Right atrium auricular region (tissue), 2 donors: ENCODE measurements at regions not wholly inside any gene's neighbourhood (a gene's known extent, or its start where the extent isn't known, plus 50 kb on each side); places are given as distances from the start of the nearest gene placed in this dataset.

Source experiments
- DNase-seq: peaks from one replicate; pipeline ENCODE4 v3.0.0-alpha.2; 2019; ENCODE audit warnings: low spot score
- H3K27ac ChIP-seq, 2 donors: fragments of 200-600 bp; sonication (generic); 1 replicate in 1 of 2; 2 replicates in 1 of 2; pipeline ENCODE4 v1.5.1; 2016 to 2019
- H3K27me3 ChIP-seq, 2 donors: fragments of 200-600 bp; sonication (generic); one replicate each; pipeline versions ENCODE4 v1.5.1 to v1.6.0; 2017 to 2019
- H3K36me3 ChIP-seq: fragments of 200-600 bp; sonication (generic); one replicate; pipeline ENCODE4 v1.5.1; 2016
- H3K4me1 ChIP-seq, 2 donors: fragments of 200-600 bp; sonication (generic); one replicate each; pipeline versions ENCODE4 v1.5.1 to v1.6.0; 2017 to 2019
- H3K4me3 ChIP-seq, 2 donors: fragments of 200-600 bp; sonication (generic); 1 replicate in 1 of 2; 2 replicates in 1 of 2; pipeline ENCODE4 v1.5.1; 2017 to 2019; ENCODE audit warnings: mild to moderate bottlenecking in 1 of 2, moderate library complexity in 1 of 2
- H3K9me3 ChIP-seq, 2 donors: fragments of 200-600 bp; sonication (generic); one replicate each; pipeline ENCODE4 v1.5.1; 2019
- CTCF ChIP-seq, 2 donors: fragments of 200-600 bp; sonication (generic); IDR thresholded peaks; one replicate each; pipeline ENCODE4 v1.5.1; 2019; ENCODE audit warnings: antibody characterized with exemption in 2 of 2

DNA sequence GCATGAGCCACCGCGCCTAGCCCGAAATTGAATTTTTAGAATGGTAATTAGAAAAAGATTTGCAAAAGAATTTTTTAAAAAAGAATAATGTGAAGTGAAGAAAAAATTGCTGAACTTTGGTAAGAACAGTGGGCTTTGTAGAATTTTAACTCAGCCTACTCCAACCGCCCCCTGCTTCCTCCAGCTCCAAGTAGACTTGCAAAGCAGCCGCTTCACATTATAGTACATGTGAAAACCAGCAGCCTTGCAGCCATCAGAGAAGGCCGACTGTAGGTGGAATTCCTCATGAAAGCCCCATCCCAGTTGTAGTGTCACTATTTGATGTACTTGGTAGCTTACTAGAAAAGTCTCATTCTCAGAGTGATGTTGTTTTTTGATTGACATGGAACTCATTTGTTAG lies 835.6 kb downstream of the TBC1D32 start:
- Histone ChIP-seq H3K4me1 (no peaks in the 10 kb centered on the region), H3K36me3 (no peaks in the 10 kb centered on the region), H3K4me3 (no peak overlapping the region), H3K9me3 (no peaks in the 10 kb centered on the region), H3K27me3 (no peaks in the 10 kb centered on the region), H3K27ac (no peak overlapping the region)
- no peak for DNase-seq
- no peak for TF ChIP-seq CTCF (IDR thresholded peaks at IDR 0.05)

DNA sequence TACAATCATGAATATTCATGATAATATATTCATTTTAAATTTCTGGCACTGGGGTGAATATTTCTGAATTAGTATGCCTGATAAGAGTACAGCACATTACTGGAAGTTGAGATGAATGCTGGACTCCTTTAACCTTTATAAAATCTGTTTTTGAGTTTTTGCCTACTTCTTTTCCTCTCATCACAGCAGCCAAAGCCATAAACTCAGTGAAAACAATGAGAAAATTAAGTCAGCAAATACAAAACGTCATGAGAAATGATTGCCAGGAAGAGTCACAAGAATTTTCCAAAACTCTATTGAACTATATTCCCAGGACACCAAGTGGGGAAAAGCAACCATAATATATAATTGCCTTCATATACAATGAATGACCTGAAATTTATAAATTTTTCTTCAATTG lies 837.6 kb downstream of the TBC1D32 start:
- DNase-seq = no peak
- Histone ChIP-seq H3K4me1 (no peaks in the 10 kb centered on the region), H3K27me3 (no peaks in the 10 kb centered on the region), H3K4me3 (no peak overlapping the region), H3K27ac (no peak overlapping the region), H3K36me3 (no peaks in the 10 kb centered on the region), H3K9me3 (no peaks in the 10 kb centered on the region)
- TF ChIP-seq CTCF (IDR thresholded peaks at IDR 0.05) = no peak

GRCh38 chr6:120493505-120493904 lies 840.8 kb downstream of the TBC1D32 start:
- no peak overlapping the region for H3K27ac ChIP-seq
- H3K9me3 ChIP-seq = no peaks in the 10 kb centered on the region
- no peak for TF ChIP-seq CTCF (IDR thresholded peaks at IDR 0.05)
- no peaks in the 10 kb centered on the region for H3K27me3 ChIP-seq
- DNase-seq = no peak
- no peaks in the 10 kb centered on the region for H3K4me1 ChIP-seq
- H3K4me3 ChIP-seq = no peak overlapping the region
- H3K36me3 ChIP-seq = no peaks in the 10 kb centered on the region

- Histone ChIP-seq H3K36me3 (no peaks in the 10 kb centered on the region), H3K27ac (no peak overlapping the region), H3K4me1 (no peaks in the 10 kb centered on the region), H3K4me3 (no peak overlapping the region), H3K9me3 (no peaks in the 10 kb centered on the region), H3K27me3 (no peaks in the 10 kb centered on the region)
- no peak for DNase-seq
- no peak for TF ChIP-seq CTCF (IDR thresholded peaks at IDR 0.05)
Measured at GRCh38 chr6:120489941-120490340, 844.3 kb downstream of the TBC1D32 start.

- DNase-seq = no peak
- no peaks in the 10 kb centered on the region for H3K36me3 ChIP-seq
- H3K4me1 ChIP-seq = no peaks in the 10 kb centered on the region
- H3K27ac ChIP-seq = no peak overlapping the region
- no peak overlapping the region for H3K4me3 ChIP-seq
- H3K27me3 ChIP-seq = no peaks in the 10 kb centered on the region
- peaks cover 0 to 11% of the 10 kb centered on the region in 2 donors for H3K9me3 ChIP-seq
- TF ChIP-seq CTCF (IDR thresholded peaks at IDR 0.05) = no peak
Measured at GRCh38 chr6:120484146-120484545, 850.1 kb downstream of the TBC1D32 start.

DNA sequence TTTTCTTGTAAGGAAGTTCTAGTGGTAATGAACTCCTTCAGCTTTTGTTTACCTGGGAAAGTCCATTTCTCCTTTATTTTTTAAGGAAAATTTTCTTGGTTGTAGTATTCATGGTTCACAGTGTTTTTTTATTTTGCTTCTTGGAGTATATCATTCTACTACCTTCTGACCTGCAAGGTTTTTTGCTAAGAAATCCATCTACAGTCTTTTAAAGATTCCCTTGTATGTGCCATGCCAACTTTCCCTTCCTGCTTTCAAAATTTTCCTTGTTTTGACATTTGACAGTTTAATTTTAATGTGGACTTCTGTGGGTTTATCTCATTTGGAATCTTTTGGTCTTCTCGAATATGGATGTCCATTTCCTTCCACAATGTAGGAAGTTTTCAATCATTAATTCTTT lies 855.6 kb downstream of the TBC1D32 start:
- no peaks in the 10 kb centered on the region for H3K4me1 ChIP-seq
- no peak overlapping the region for H3K4me3 ChIP-seq
- no peaks in the 10 kb centered on the region for H3K27me3 ChIP-seq
- H3K36me3 ChIP-seq = no peaks in the 10 kb centered on the region
- peaks cover 5 to 43% of the 10 kb centered on the region in 2 donors for H3K9me3 ChIP-seq
- no peak for DNase-seq
- H3K27ac ChIP-seq = no peak overlapping the region
- TF ChIP-seq CTCF (IDR thresholded peaks at IDR 0.05) = no peak
